ENCODE measurements at regions not wholly inside any gene's neighbourhood (a gene's known extent, or its start where the extent isn't known, plus 50 kb on each side); places are given as distances from the start of the nearest gene placed in this dataset.

DNA sequence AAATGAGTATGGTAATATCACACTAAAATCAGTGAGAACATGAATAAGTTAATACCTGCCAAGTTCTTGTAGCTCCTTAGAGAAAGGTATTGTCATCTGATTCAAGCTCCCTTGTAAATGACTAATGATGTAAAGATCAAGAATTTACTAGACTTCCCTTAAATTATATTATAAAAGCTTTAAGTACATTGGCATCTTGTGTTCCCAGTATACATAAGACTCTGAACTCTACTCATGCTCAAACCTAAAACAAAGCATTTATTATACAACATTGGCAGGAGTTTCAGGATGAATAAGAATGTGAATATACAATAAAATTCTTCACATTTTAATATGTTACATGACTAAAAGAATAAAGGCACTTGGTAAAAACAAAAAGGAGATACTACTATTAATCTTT is 126.8 kb upstream of the UNC5C start:
- TF ChIP-seq, protein P1, sequence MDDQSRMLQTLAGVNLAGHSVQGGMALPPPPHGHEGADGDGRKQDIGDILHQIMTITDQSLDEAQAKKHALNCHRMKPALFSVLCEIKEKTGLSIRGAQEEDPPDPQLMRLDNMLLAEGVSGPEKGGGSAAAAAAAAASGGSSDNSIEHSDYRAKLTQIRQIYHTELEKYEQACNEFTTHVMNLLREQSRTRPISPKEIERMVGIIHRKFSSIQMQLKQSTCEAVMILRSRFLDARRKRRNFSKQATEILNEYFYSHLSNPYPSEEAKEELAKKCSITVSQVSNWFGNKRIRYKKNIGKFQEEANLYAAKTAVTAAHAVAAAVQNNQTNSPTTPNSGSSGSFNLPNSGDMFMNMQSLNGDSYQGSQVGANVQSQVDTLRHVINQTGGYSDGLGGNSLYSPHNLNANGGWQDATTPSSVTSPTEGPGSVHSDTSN (CRISPR knock-in tag; IDR thresholded peaks at IDR 0.05): no peak
- TF ChIP-seq, protein P2, sequence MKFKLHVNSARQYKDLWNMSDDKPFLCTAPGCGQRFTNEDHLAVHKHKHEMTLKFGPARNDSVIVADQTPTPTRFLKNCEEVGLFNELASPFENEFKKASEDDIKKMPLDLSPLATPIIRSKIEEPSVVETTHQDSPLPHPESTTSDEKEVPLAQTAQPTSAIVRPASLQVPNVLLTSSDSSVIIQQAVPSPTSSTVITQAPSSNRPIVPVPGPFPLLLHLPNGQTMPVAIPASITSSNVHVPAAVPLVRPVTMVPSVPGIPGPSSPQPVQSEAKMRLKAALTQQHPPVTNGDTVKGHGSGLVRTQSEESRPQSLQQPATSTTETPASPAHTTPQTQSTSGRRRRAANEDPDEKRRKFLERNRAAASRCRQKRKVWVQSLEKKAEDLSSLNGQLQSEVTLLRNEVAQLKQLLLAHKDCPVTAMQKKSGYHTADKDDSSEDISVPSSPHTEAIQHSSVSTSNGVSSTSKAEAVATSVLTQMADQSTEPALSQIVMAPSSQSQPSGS (tag by site-specific recombination; IDR thresholded peaks at IDR 0.05; ENCODE audit: low read depth): no peak
- TF ChIP-seq, protein P3, sequence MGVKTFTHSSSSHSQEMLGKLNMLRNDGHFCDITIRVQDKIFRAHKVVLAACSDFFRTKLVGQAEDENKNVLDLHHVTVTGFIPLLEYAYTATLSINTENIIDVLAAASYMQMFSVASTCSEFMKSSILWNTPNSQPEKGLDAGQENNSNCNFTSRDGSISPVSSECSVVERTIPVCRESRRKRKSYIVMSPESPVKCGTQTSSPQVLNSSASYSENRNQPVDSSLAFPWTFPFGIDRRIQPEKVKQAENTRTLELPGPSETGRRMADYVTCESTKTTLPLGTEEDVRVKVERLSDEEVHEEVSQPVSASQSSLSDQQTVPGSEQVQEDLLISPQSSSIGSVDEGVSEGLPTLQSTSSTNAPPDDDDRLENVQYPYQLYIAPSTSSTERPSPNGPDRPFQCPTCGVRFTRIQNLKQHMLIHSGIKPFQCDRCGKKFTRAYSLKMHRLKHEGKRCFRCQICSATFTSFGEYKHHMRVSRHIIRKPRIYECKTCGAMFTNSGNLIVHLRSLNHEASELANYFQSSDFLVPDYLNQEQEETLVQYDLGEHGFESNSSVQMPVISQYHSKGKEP (tag by site-specific recombination; IDR thresholded peaks at IDR 0.05): no peak
- TF ChIP-seq OSR2 (tag by site-specific recombination; IDR thresholded peaks at IDR 0.05) (no peak), ZNF274 (IDR thresholded peaks at IDR 0.05; ENCODE audit: low read length) (no peak), ZNF274 (tag by site-specific recombination; IDR thresholded peaks at IDR 0.05; ENCODE audit: borderline replicate concordance) (no peak), ZBTB7A (tag by site-specific recombination; IDR thresholded peaks at IDR 0.05; ENCODE audit: low read depth) (no peak), YY1 (tag by site-specific recombination; IDR thresholded peaks at IDR 0.05) (no peak), ZNF785 (tag by site-specific recombination; IDR thresholded peaks at IDR 0.05) (no peak), BCL11A (tag by site-specific recombination; IDR thresholded peaks at IDR 0.05; ENCODE audit: low read depth) (no peak), ZNF391 (tag by site-specific recombination; IDR thresholded peaks at IDR 0.05; ENCODE audit: borderline replicate concordance, low read depth) (no peak), MEIS1 (CRISPR knock-in tag; IDR thresholded peaks at IDR 0.05; ENCODE audit: borderline replicate concordance) (no peak)
- TF ChIP-seq, protein P4, sequence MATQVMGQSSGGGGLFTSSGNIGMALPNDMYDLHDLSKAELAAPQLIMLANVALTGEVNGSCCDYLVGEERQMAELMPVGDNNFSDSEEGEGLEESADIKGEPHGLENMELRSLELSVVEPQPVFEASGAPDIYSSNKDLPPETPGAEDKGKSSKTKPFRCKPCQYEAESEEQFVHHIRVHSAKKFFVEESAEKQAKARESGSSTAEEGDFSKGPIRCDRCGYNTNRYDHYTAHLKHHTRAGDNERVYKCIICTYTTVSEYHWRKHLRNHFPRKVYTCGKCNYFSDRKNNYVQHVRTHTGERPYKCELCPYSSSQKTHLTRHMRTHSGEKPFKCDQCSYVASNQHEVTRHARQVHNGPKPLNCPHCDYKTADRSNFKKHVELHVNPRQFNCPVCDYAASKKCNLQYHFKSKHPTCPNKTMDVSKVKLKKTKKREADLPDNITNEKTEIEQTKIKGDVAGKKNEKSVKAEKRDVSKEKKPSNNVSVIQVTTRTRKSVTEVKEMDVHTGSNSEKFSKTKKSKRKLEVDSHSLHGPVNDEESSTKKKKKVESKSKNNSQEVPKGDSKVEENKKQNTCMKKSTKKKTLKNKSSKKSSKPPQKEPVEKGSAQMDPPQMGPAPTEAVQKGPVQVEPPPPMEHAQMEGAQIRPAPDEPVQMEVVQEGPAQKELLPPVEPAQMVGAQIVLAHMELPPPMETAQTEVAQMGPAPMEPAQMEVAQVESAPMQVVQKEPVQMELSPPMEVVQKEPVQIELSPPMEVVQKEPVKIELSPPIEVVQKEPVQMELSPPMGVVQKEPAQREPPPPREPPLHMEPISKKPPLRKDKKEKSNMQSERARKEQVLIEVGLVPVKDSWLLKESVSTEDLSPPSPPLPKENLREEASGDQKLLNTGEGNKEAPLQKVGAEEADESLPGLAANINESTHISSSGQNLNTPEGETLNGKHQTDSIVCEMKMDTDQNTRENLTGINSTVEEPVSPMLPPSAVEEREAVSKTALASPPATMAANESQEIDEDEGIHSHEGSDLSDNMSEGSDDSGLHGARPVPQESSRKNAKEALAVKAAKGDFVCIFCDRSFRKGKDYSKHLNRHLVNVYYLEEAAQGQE (tag by site-specific recombination; IDR thresholded peaks at IDR 0.05): no peak
- TF ChIP-seq, protein P5, sequence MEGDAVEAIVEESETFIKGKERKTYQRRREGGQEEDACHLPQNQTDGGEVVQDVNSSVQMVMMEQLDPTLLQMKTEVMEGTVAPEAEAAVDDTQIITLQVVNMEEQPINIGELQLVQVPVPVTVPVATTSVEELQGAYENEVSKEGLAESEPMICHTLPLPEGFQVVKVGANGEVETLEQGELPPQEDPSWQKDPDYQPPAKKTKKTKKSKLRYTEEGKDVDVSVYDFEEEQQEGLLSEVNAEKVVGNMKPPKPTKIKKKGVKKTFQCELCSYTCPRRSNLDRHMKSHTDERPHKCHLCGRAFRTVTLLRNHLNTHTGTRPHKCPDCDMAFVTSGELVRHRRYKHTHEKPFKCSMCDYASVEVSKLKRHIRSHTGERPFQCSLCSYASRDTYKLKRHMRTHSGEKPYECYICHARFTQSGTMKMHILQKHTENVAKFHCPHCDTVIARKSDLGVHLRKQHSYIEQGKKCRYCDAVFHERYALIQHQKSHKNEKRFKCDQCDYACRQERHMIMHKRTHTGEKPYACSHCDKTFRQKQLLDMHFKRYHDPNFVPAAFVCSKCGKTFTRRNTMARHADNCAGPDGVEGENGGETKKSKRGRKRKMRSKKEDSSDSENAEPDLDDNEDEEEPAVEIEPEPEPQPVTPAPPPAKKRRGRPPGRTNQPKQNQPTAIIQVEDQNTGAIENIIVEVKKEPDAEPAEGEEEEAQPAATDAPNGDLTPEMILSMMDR (tag by site-specific recombination; IDR thresholded peaks at IDR 0.05): no peak

Data from HEK293 (cell line).